GM12878 (cell line): ENCODE measurements at regions not wholly inside any gene's neighbourhood (a gene's known extent, or its start where the extent isn't known, plus 50 kb on each side); places are given as distances from the start of the nearest gene placed in this dataset.

Source experiments
- CUX1 ChIP-seq: IDR thresholded peaks from 2 replicates; pipeline ENCODE4 v1.6.1; 2012; ENCODE audit warnings: improper control_type of control experiment, low read depth, low read length; ENCODE audit not compliant: insufficient replicate concordance
- ELK1 ChIP-seq: IDR thresholded peaks from 2 replicates; pipeline ENCODE4 v1.6.1; 2012; ENCODE audit warnings: low read depth, low read length, improper control_type of control experiment
- IKZF1 ChIP-seq: fragments of 450-650 bp; conservative IDR thresholded peaks from 2 replicates; pipeline ENCODE4 v1.6.1; 2017; ENCODE audit warnings: antibody characterized with exemption, mild to moderate bottlenecking
- RB1 ChIP-seq: fragments of 450-650 bp; formaldehyde crosslinking; IDR thresholded peaks from 2 replicates; pipeline ENCODE4 v1.6.1; 2017; ENCODE audit warnings: mild to moderate bottlenecking, borderline replicate concordance
- RBBP5 ChIP-seq: fragments of 200-600 bp; sonication (generic); conservative IDR thresholded peaks from 2 replicates; pipeline ENCODE4 v1.6.1; 2016
- SMC3 ChIP-seq: IDR thresholded peaks from 2 replicates; pipeline ENCODE4 v1.6.1; 2011; ENCODE audit warnings: low read length, improper control_type of control experiment, borderline replicate concordance
- ZBTB11 ChIP-seq: fragments of 450-650 bp; formaldehyde crosslinking; IDR thresholded peaks from 2 replicates; pipeline ENCODE4 v1.5.0; 2022; ENCODE audit warnings: mild to moderate bottlenecking, missing genetic modification characterization

GRCh38 chr22:47600791-47601625 is 838.6 kb downstream of the TBC1D22A start (continued):
- TF ChIP-seq SMC3 (no peak), RB1 (no peak), ZBTB11 (CRISPR knock-in tag) (no peak), IKZF1 (no peak), RBBP5 (no peak), ELK1 (no peak), CUX1 (no peak)
- TF ChIP-seq, all 136 proteins: peak for 0
